K562 (cell line): ENCODE measurements at regions not wholly inside any gene's neighbourhood (a gene's known extent, or its start where the extent isn't known, plus 50 kb on each side); places are given as distances from the start of the nearest gene placed in this dataset.

Source experiments
- ATAC-seq: fragments of 200-7000 bp; cut with Tn5 transposase; 3 replicates; pipeline ENCODE4 v1.9.1; 2020; ENCODE audit warnings: moderate library complexity
- BruUV-seq: library from RNA; stranded (reverse); fragments of 400-500 nt; replicated peaks from 2 replicates; lab custom pipeline; 2021; lab: Mats Ljungman, UMichigan
- CTCF ChIA-PET: fragments of 300-600 bp; formaldehyde crosslinking; extraction: SDS; loops from one replicate; lab custom pipeline; 2021; ENCODE audit warnings: low intra/inter-chr PET ratio; lab: Yijun Ruan, JAX
- POLR2A ChIA-PET: fragments of 300-600, 350-650 bp; sonication (Branson Sonifier 250); formaldehyde crosslinking; extraction: SDS; loops from one replicate; lab custom pipeline; 2021; ENCODE audit warnings: antibody characterized with exemption, inconsistent platforms; lab: Yijun Ruan, JAX
- DNase-seq, 4 experiments: peaks; one replicate each; pipeline versions ENCODE4 v3.0.0 to v3.0.0-alpha.2; 2011 to 2018; ENCODE audit warnings: low spot score in 3 of 4, mixed read lengths in 3 of 4; ENCODE audit errors: extremely low read depth in 1 of 4
- FAIRE-seq: peaks from 2 replicates; lab custom pipeline; 2011; peaks lifted over from hg19 to GRCh38; lab: Jason Lieb, UNC
- H2AFZ ChIP-seq: 2 replicates; pipeline ENCODE4 v1.6.0; 2011; ENCODE audit warnings: low read depth, low read length, control low read depth, inconsistent platforms
- H3K27ac ChIP-seq: fragments of 200-600 bp; 3 replicates; pipeline ENCODE4 v1.8.0; 2011; ENCODE audit warnings: low read depth, mild to moderate bottlenecking, control low read depth, inconsistent platforms, low read length, moderate library complexity, mixed read lengths; ENCODE audit errors: extremely low read depth
- H3K27me3 ChIP-seq, 2 experiments: fragments of 300-600 bp in 1 of 2; 2 replicates in 1 of 2; 3 replicates in 1 of 2; pipeline versions ENCODE4 v1.6.0 to v1.8.0; 2011; ENCODE audit warnings: inconsistent platforms in 2 of 2, low read length in 2 of 2, mild to moderate bottlenecking in 1 of 2, mixed read lengths in 1 of 2, moderate library complexity in 1 of 2; ENCODE audit not compliant: control insufficient read depth in 2 of 2, insufficient read depth in 2 of 2
- H3K36me3 ChIP-seq: fragments of 300-600 bp; 3 replicates; pipeline ENCODE4 v1.8.0; 2011; ENCODE audit warnings: mild to moderate bottlenecking, low read length, inconsistent platforms; ENCODE audit not compliant: control insufficient read depth, insufficient read depth
- H3K4me1 ChIP-seq, 2 experiments: fragments of 200-600 bp in 1 of 2; replicated peaks in 1 of 2; 2 replicates in 1 of 2; 3 replicates in 1 of 2; pipeline versions ENCODE4 v1.5.1 to v1.8.0; 2011; ENCODE audit warnings: inconsistent platforms in 2 of 2, low read length in 2 of 2, mild to moderate bottlenecking in 1 of 2, mixed read lengths in 1 of 2, moderate library complexity in 1 of 2; ENCODE audit not compliant: control insufficient read depth in 2 of 2, insufficient read depth in 2 of 2
- H3K4me2 ChIP-seq: 2 replicates; pipeline ENCODE4 v1.6.1; 2011; ENCODE audit warnings: low read length, control low read depth, inconsistent platforms, mixed read lengths; ENCODE audit not compliant: insufficient read depth
- H3K4me3 ChIP-seq: fragments of 200-600 bp; sonication (generic), shearing (Covaris generic); 2 replicates; pipeline ENCODE4 v1.5.1; 2016; ENCODE audit warnings: control low read depth, inconsistent platforms
- H3K79me2 ChIP-seq: fragments of 200-600 bp; 3 replicates; pipeline ENCODE4 v1.8.0; 2011; ENCODE audit warnings: low read length, inconsistent platforms; ENCODE audit not compliant: control insufficient read depth, insufficient read depth
- H3K9ac ChIP-seq, 2 experiments: 2 replicates each; pipeline versions ENCODE4 v1.6.0 to v1.6.1; 2011; ENCODE audit warnings: low read depth in 2 of 2, low read length in 2 of 2, control low read depth in 1 of 2, inconsistent platforms in 1 of 2, mild to moderate bottlenecking in 1 of 2, mixed read lengths in 1 of 2; ENCODE audit not compliant: insufficient read depth in 1 of 2
- H3K9me1 ChIP-seq: one replicate; pipeline ENCODE4 v1.6.0; 2011; ENCODE audit warnings: inconsistent platforms, mild to moderate bottlenecking, low read length, moderate library complexity; ENCODE audit not compliant: control insufficient read depth, insufficient read depth
- H3K9me3 ChIP-seq: replicated peaks from 2 replicates; pipeline ENCODE4 v1.5.1; 2011; ENCODE audit warnings: low read depth, low read length, inconsistent platforms; ENCODE audit not compliant: control insufficient read depth, insufficient read depth
- H4K20me1 ChIP-seq: replicated peaks from 2 replicates; pipeline ENCODE4 v1.6.1; 2011; ENCODE audit warnings: low read length, inconsistent platforms, mixed read lengths; ENCODE audit not compliant: control insufficient read depth, insufficient read depth
- C11orf30 ChIP-seq: fragments of 450-650 bp; IDR thresholded peaks from 2 replicates; pipeline ENCODE4 v1.6.1; 2016; ENCODE audit warnings: low read depth, mild to moderate bottlenecking
- CTCF ChIP-seq, 3 experiments: IDR thresholded peaks in 2 of 3; conservative IDR thresholded peaks in 1 of 3; 2 replicates each; pipeline ENCODE4 v1.5.1; 2011 to 2012; ENCODE audit warnings: low read length in 3 of 3, mild to moderate bottlenecking in 3 of 3, control low read depth in 2 of 3, improper control_type of control experiment in 1 of 3, inconsistent platforms in 1 of 3, low read depth in 1 of 3, mixed read lengths in 1 of 3, moderate library complexity in 1 of 3; ENCODE audit not compliant: insufficient read depth in 2 of 3
- MAFF ChIP-seq: IDR thresholded peaks from 2 replicates; pipeline ENCODE4 v1.6.1; 2012; ENCODE audit warnings: low read length, improper control_type of control experiment
- MAFG ChIP-seq: fragments of 450-650 bp; conservative IDR thresholded peaks from 2 replicates; pipeline ENCODE4 v1.6.1; 2016; ENCODE audit warnings: missing genetic modification characterization, missing compliant biosample characterization
- MAFK ChIP-seq: IDR thresholded peaks from 2 replicates; pipeline ENCODE4 v1.6.1; 2011; ENCODE audit warnings: low read length, improper control_type of control experiment
- TEAD4 ChIP-seq, 2 experiments: sonication (generic) in 1 of 2; formaldehyde crosslinking in 1 of 2; IDR thresholded peaks; 2 replicates each; pipeline versions ENCODE4 v1.6.1 to v1.8.0; 2012 to 2022; ENCODE audit warnings: borderline replicate concordance in 1 of 2, inconsistent platforms in 1 of 2, low read length in 1 of 2, mild to moderate bottlenecking in 1 of 2, missing genetic modification reagents in 1 of 2
- ZNF174 ChIP-seq: fragments of 250-450 bp; sonication (Bioruptor Pico); IDR thresholded peaks from 2 replicates; pipeline ENCODE4 v1.4.0; 2020; ENCODE audit warnings: mild to moderate bottlenecking
- ZNF316 ChIP-seq: fragments of 450-650 bp; IDR thresholded peaks from 2 replicates; pipeline ENCODE4 v1.6.1; 2016
- WGBS: fragments of 100-300 bp; shearing (Covaris generic); methylation state at CpG from one replicate; pipeline ENCODE4 v1.1.6; 2016; ENCODE audit warnings: low coverage, mixed read lengths; ENCODE audit not compliant: insufficient coverage; ENCODE audit errors: missing lambda C conversion rate; 5-methylcytosine and 5-hydroxymethylcytosine counted together
- in situ Hi-C: fragments of 300-500 bp; cut with MboI; formaldehyde crosslinking; loops from 4 replicates; pipeline ENCODE4 v1.15.0; 2018; ENCODE audit warnings: inconsistent platforms, mixed read lengths
- intact Hi-C: fragments of 100-400 bp; cut with micrococcal nuclease; formaldehyde crosslinking; loops from 2 replicates; pipeline ENCODE4 v1.14.2; 2022

- DNase-seq (no peak), FAIRE-seq (no peak), ATAC-seq (no peak)
- in situ Hi-C loops (no loop called here), intact Hi-C loops (no loop called here)
- no peaks in the 10 kb centered on the region for H3K9me1 ChIP-seq
- no peak overlapping the region for H2AFZ ChIP-seq
- no peak overlapping the region for H3K4me2 ChIP-seq
- no TSS peak for BruUV-seq
- H3K9ac ChIP-seq = no peak overlapping the region
- H3K4me3 ChIP-seq = no peak overlapping the region
- ChIA-PET CTCF (no interaction called here), POLR2A (interaction anchor here (0.8 to 1.6 kb wide), 4 partner anchors 9 to 144 kb away, joined by 4 to 6 read pairs (median 6); partner anchors contain the start of gene EIF4G2)
- no peaks in the 10 kb centered on the region for H3K36me3 ChIP-seq
- H3K79me2 ChIP-seq = no peaks in the 10 kb centered on the region
- WGBS = 0% methylated on average over 1 of the region's 1 CpG
- no peak overlapping the region for H3K27ac ChIP-seq
- no peaks in the 10 kb centered on the region; the same call in 1 of the 2 replicates for H3K9me3 ChIP-seq
- H3K27me3 ChIP-seq = no peaks in the 10 kb centered on the region; a peak in 1 of 5 replicates
- no peak for TF ChIP-seq ZNF174
- peak; percentile 77 for TF ChIP-seq ZNF316
- no peak for TF ChIP-seq CTCF (IDR thresholded peaks at IDR 0.05 in 2 of 3, conservative IDR thresholded peaks at IDR 0.05 in 1 of 3; ENCODE audit: insufficient read depth in 2 of 3, low read depth in 1 of 3, low read length in 3 of 3)
- TF ChIP-seq C11orf30 = peak; percentile 52
- TF ChIP-seq MAFG (tag) = 0 out of 2 replicates have a peak, but pooled peaks have one; percentile 15
- TF ChIP-seq MAFF = peak; percentile 51
- TF ChIP-seq MAFK = peak; percentile 11; the same call in 1 of the 2 replicates
- no peak for TF ChIP-seq TEAD4 (IDR thresholded peaks at IDR 0.05; ENCODE audit: low read length)
- TF ChIP-seq TEAD4 (CRISPR knock-in tag; IDR thresholded peaks at IDR 0.05; ENCODE audit: borderline replicate concordance) = no peak
- H4K20me1 ChIP-seq = no peaks in the 10 kb centered on the region
- no peaks in the 10 kb centered on the region for H3K4me1 ChIP-seq
These were observed 95.0 kb upstream of the ZBED5 start for GRCh38 chr11:10952872-10953271.
